ENCODE measurements at regions not wholly inside any gene's neighbourhood (a gene's known extent, or its start where the extent isn't known, plus 50 kb on each side); places are given as distances from the start of the nearest gene placed in this dataset.
"Not testable (repeated sequence)": the region's sequence is repeated elsewhere in the genome, so short reads cannot be mapped to it uniquely, and the experiment has no call there.

GRCh38 chr9:33703430-33704102 is 91.8 kb upstream of the PRSS3 start:
- no peak overlapping the region for H3K4me3 ChIP-seq (ENCODE audit: low read length in 3 of 3)
- no peaks in the 10 kb centered on the region for H3K27me3 ChIP-seq (ENCODE audit: control insufficient read depth, insufficient read depth, low read length)
- H3K27ac ChIP-seq (ENCODE audit: low read depth in 2 of 2, low read length in 2 of 2) = no peak overlapping the region
- no peak overlapping the region for H3K9ac ChIP-seq (ENCODE audit: low read length in 3 of 3)
- no peak for TF ChIP-seq CTCF (IDR thresholded peaks at IDR 0.05; ENCODE audit: borderline replicate concordance, extremely low read depth, insufficient read depth)
- intact Hi-C loops (cut with DNase I) = no loop called here
- no peaks in the 10 kb centered on the region for H3K36me3 ChIP-seq (ENCODE audit: control insufficient read depth in 2 of 3, insufficient read depth in 3 of 3, low read length in 3 of 3)
- no peak for DNase-seq
- no peak for FAIRE-seq
- H3K9me3 ChIP-seq (ENCODE audit: control insufficient read depth in 2 of 3, insufficient read depth in 1 of 3, low read length in 3 of 3) = peaks cover 0 to 3% (median 0%) of the 10 kb centered on the region in 3 donors
- H3K4me1 ChIP-seq (ENCODE audit: control insufficient read depth in 2 of 3, insufficient read depth in 2 of 3, low read depth in 1 of 3, low read length in 3 of 3) = no peaks in the 10 kb centered on the region

GRCh38 chr9:33705440-33705839 is 89.9 kb upstream of the PRSS3 start:
- FAIRE-seq; DNase-seq; H3K4me1 ChIP-seq (ENCODE audit: control insufficient read depth in 2 of 3, insufficient read depth in 2 of 3, low read depth in 1 of 3, low read length in 3 of 3); H3K9me3 ChIP-seq (ENCODE audit: control insufficient read depth in 2 of 3, insufficient read depth in 1 of 3, low read length in 3 of 3); H3K9ac ChIP-seq (ENCODE audit: low read length in 3 of 3); intact Hi-C loops (cut with DNase I); H3K36me3 ChIP-seq (ENCODE audit: control insufficient read depth in 2 of 3, insufficient read depth in 3 of 3, low read length in 3 of 3); H3K27ac ChIP-seq (ENCODE audit: low read depth in 2 of 2, low read length in 2 of 2); H3K27me3 ChIP-seq (ENCODE audit: control insufficient read depth, insufficient read depth, low read length); H3K4me3 ChIP-seq (ENCODE audit: low read length in 3 of 3): not testable (repeated sequence)

GRCh38 chr9:33708441-33708840 is 86.9 kb upstream of the PRSS3 start:
- Histone ChIP-seq H3K9me3 (ENCODE audit: control insufficient read depth in 2 of 3, insufficient read depth in 1 of 3, low read length in 3 of 3) (peaks cover 0 to 3% (median 0%) of the 10 kb centered on the region in 3 donors), H3K4me1 (ENCODE audit: control insufficient read depth in 2 of 3, insufficient read depth in 2 of 3, low read depth in 1 of 3, low read length in 3 of 3) (no peaks in the 10 kb centered on the region), H3K27ac (ENCODE audit: low read depth in 2 of 2, low read length in 2 of 2) (no peak overlapping the region), H3K27me3 (ENCODE audit: control insufficient read depth, insufficient read depth, low read length) (no peaks in the 10 kb centered on the region), H3K4me3 (ENCODE audit: low read length in 3 of 3) (no peak overlapping the region), H3K9ac (ENCODE audit: low read length in 3 of 3) (no peak overlapping the region), H3K36me3 (ENCODE audit: control insufficient read depth in 2 of 3, insufficient read depth in 3 of 3, low read length in 3 of 3) (no peaks in the 10 kb centered on the region)
- FAIRE-seq (no peak), DNase-seq (no peak)
- intact Hi-C loops (cut with DNase I) = no loop called here
- TF ChIP-seq CTCF (IDR thresholded peaks at IDR 0.05; ENCODE audit: borderline replicate concordance, extremely low read depth, insufficient read depth) = no peak

- no peak for FAIRE-seq
- TF ChIP-seq CTCF (IDR thresholded peaks at IDR 0.05; ENCODE audit: borderline replicate concordance, extremely low read depth, insufficient read depth) = no peak
- Histone ChIP-seq H3K36me3 (ENCODE audit: control insufficient read depth in 2 of 3, insufficient read depth in 3 of 3, low read length in 3 of 3) (no peaks in the 10 kb centered on the region), H3K27me3 (ENCODE audit: control insufficient read depth, insufficient read depth, low read length) (no peaks in the 10 kb centered on the region), H3K4me3 (ENCODE audit: low read length in 3 of 3) (no peak overlapping the region), H3K9me3 (ENCODE audit: control insufficient read depth in 2 of 3, insufficient read depth in 1 of 3, low read length in 3 of 3) (peaks cover 0 to 3% (median 0%) of the 10 kb centered on the region in 3 donors), H3K9ac (ENCODE audit: low read length in 3 of 3) (no peak overlapping the region), H3K4me1 (ENCODE audit: control insufficient read depth in 2 of 3, insufficient read depth in 2 of 3, low read depth in 1 of 3, low read length in 3 of 3) (no peaks in the 10 kb centered on the region), H3K27ac (ENCODE audit: low read depth in 2 of 2, low read length in 2 of 2) (no peak overlapping the region)
- intact Hi-C loops (cut with DNase I) = no loop called here
- DNase-seq = no peak
Observed at GRCh38 chr9:33709269-33709668, 86.1 kb upstream of the PRSS3 start.

DNA sequence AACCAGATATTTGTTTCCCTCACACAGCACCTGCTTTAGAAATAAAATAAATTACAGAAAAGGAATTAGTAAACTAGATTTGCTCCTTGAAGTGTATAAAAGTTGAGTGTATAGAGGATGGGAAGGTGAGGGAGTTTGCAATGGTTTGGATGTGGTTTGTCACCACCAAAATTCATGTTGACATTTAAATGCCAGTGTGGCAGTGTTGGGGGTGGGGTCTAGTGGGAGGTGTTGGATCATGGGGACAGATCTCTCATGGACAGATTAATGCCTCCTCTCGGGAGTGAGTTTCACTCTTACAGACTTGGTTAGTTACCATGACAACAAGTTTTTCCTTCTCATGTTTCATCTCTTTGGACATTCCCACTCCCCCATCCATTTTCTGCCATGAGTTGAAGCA is 83.9 kb upstream of the PRSS3 start:
- H3K36me3 ChIP-seq (ENCODE audit: control insufficient read depth in 2 of 3, insufficient read depth in 3 of 3, low read length in 3 of 3); intact Hi-C loops (cut with DNase I); FAIRE-seq; H3K4me1 ChIP-seq (ENCODE audit: control insufficient read depth in 2 of 3, insufficient read depth in 2 of 3, low read depth in 1 of 3, low read length in 3 of 3); H3K27me3 ChIP-seq (ENCODE audit: control insufficient read depth, insufficient read depth, low read length); H3K9me3 ChIP-seq (ENCODE audit: control insufficient read depth in 2 of 3, insufficient read depth in 1 of 3, low read length in 3 of 3); H3K27ac ChIP-seq (ENCODE audit: low read depth in 2 of 2, low read length in 2 of 2); H3K9ac ChIP-seq (ENCODE audit: low read length in 3 of 3); DNase-seq; H3K4me3 ChIP-seq (ENCODE audit: low read length in 3 of 3): not testable (repeated sequence)
